ENCODE measurements at regions not wholly inside any gene's neighbourhood (a gene's known extent, or its start where the extent isn't known, plus 50 kb on each side); places are given as distances from the start of the nearest gene placed in this dataset.
A peak's percentile ranks its signal among the peaks of the same experiment; 100 is the strongest.
"Not testable (repeated sequence)": the region's sequence is repeated elsewhere in the genome, so short reads cannot be mapped to it uniquely, and the experiment has no call there.

DNA sequence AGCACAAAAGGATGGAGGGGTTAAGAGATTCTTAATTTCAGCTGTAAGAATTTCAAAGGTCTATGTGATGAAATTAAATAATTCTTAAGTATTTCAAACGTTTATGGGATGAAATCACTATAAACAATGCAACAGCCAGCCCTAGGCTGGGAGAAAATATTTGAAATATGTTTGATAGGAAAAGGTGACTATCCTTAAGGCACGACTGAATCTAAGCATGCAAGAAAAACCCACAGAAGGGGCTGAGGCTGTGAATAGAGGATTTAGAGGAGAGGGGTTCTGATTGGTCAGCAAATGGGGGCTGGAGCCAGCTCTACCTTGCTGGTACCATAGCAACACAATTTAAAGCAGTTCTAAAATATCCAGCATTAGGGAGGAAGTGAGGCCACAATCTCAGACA is 220.8 kb upstream of the ATP10A start:
- no peak for DNase-seq (ENCODE audit: low read depth in 1 of 2, low spot score in 1 of 2)
- in situ Hi-C loops (cut with HindIII; ENCODE audit: low pct_unique_long_range_greater_than_20kb, low sequenced_read_pairs): no loop called here
- no peak for TF ChIP-seq JUND (IDR thresholded peaks at IDR 0.05; ENCODE audit: low read depth)

DNA sequence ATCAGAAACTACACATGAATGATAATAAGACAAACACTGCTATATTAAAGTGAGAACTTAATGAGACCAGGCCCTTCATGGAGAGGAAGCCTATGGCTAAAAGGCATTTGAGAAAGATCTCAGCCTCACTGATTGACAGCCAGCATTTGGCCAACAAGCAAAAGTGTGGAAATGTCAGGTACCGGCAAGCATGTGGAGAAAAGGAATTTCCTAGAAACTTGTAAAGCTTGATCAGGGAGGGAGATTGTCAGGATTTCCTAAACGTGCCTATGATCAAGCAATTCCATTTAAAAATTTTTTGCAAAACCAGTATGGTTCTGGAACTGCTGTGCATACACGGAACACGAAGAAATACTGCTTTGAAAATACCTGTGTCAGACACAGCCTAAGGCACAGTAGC is 220.3 kb upstream of the ATP10A start:
- peak; percentile 15 to 55 for DNase-seq (ENCODE audit: low read depth in 1 of 2, low spot score in 1 of 2)
- TF ChIP-seq JUND (IDR thresholded peaks at IDR 0.05; ENCODE audit: low read depth): no peak
- in situ Hi-C loops (cut with HindIII; ENCODE audit: low pct_unique_long_range_greater_than_20kb, low sequenced_read_pairs): no loop called here

DNA sequence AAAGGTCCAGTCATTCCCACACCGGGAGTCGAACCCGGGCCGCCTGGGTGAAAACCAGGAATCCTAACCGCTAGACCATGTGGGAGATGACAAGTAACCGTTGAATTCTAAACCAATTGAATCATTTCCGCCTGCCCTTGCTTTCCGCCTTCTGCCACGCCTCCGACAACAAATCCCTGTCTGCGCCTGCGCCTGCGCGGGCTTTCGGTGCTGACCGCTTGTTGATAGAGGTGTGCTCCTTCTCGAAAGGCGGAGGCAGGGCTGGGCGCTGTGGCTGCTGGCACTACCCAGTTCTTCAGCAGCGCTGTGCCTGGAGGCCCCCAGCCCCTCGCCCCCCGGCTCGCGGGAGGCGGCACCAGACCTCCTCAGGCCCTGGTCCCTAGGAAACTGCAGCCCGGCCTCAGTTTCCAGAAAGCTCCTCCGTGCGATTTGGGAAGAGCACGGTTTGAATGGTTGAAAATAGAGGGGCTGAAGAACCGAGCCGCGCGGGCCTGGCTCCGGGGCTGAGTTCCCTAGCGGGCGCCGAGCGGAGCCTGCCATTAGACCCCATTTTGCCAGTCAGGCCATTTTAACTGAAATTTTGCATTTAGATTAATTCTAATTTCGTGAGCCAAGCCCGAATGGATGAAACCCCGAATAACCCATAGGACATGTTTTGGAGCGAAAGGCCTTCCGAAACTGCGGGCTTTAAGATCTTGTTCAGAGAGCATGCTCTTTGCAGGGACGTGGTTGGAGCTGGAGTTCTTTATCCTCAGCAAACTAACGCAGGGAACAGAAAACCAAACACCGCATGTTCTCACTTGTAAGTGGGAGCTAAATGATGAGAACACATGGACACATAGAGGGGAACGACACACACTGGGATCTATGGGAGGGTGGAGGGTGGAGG is 219.3 kb upstream of the ATP10A start:
- TF ChIP-seq JUND (IDR thresholded peaks at IDR 0.05; ENCODE audit: low read depth): no peak

DNA sequence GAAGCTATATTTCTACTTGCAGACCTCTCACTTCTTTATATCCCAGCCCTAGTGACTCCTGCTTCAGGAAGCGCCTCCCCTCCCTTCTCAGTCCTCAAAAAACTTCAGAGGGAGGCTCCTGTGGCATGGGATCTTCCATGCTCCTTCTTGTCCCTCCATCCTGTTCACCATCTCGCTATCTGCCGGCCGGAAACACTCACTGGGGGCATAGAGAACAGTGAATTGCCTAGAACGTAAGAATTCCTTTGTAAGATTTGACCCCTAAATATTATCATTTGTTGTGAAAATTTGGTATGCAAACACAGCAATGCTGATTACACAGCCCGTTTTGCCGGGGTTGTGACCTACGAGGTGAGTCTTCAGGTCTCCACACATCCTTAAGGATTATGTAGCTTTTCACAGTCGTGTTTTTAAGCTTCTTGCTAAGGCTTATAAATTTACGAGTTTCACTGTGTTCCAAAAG is 218.7 kb upstream of the ATP10A start:
- DNase-seq (ENCODE audit: low read depth in 1 of 2, low spot score in 1 of 2): no peak
- no peak for TF ChIP-seq JUND (IDR thresholded peaks at IDR 0.05; ENCODE audit: low read depth)
- in situ Hi-C loops (cut with HindIII; ENCODE audit: low pct_unique_long_range_greater_than_20kb, low sequenced_read_pairs): no loop called here

More for the DNA sequence above, 219.3 kb upstream of the ATP10A start:
- in situ Hi-C loops (cut with HindIII; ENCODE audit: low pct_unique_long_range_greater_than_20kb, low sequenced_read_pairs): no loop called here
- DNase-seq (ENCODE audit: low read depth in 1 of 2, low spot score in 1 of 2): peak; percentile 89 to 97

DNA sequence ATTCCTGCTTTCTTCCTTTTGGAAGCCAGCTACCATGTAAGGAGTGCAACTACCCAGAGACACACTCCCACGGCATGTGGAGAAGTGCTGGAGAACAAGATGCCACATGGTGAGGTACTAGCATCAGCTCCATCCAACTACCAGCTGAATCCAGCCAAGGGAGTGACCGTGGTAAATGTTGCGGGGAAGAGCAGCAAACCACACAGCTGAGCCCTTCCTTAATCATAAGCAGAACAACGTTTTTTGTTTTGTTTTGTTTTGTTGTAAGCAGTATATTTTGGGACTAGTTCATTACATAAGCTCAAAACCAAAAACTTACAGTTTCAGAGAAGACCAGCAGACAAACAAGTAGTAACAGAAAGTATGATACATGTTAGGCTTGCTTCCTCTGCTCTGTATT is 212.6 kb upstream of the ATP10A start:
- no peak for TF ChIP-seq JUND (IDR thresholded peaks at IDR 0.05; ENCODE audit: low read depth)
- in situ Hi-C loops (cut with HindIII; ENCODE audit: low pct_unique_long_range_greater_than_20kb, low sequenced_read_pairs): no loop called here
- no peak for DNase-seq (ENCODE audit: low read depth in 1 of 2, low spot score in 1 of 2)

DNA sequence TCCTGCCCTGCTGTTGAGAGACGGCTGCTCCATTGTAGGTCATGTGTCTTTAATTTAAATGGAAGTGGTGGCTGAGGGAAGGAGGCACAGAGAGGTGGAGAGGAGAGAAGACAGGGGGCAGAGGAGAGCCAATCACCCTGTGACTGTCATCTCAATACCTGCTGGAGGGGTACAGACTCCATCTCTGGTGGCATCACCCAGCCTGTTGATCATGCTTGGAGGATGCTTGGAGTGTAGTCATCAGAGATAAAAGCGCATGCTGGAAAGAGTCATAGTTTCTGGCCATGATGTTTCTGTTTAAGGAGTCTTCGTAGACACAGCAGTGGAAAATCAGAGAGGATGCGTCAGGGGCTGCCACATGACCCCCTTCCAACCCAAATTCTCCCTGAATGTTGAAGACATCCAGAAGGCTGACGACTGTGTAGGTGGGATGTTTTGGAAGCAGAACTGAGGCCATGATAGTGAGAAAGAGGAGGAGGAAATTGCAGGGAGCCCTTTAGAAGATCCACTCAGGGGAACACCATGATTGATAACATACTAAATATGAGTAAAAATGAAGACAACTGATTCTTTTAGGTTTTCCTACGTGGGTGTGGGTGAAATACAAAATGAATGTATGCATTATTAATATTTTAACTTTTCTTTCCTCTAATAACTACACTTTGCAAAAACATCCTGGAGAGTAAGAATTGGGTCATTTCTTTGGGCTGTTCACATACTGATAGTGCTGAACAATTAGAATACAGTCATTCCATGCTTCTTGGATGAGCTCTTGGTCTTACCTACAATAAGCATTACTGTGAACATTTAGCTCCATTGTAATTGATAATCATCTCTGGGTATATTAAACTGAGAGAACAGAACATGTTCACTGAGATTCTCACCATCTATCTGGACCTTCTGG is 210.6 kb upstream of the ATP10A start:
- TF ChIP-seq JUND (IDR thresholded peaks at IDR 0.05; ENCODE audit: low read depth): no peak
- in situ Hi-C loops (cut with HindIII; ENCODE audit: low pct_unique_long_range_greater_than_20kb, low sequenced_read_pairs): no loop called here
- no peak for DNase-seq (ENCODE audit: low read depth in 1 of 2, low spot score in 1 of 2)

DNA sequence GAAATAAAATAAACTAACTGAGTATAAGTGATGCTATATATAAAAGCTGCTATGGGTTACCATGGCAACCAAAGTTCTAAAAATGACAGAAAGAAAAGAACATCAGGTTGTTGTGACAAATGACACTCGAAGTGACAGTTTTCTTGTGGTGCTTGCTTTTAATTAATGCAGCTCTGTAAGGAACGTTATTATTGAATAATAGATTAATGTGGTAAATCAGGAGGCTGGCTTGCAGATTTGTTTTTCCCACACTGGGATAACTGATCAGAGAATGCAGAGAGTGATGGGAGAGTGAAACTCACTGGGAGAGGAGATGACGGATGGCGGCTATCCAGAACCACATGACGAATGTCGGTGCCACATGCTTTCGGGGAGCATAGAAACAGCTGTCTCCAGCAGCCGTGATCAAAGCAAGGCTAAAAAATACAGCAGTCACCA is 207.0 kb upstream of the ATP10A start:
- in situ Hi-C loops (cut with HindIII; ENCODE audit: low pct_unique_long_range_greater_than_20kb, low sequenced_read_pairs): no loop called here
- no peak for DNase-seq (ENCODE audit: low read depth in 1 of 2, low spot score in 1 of 2)

DNA sequence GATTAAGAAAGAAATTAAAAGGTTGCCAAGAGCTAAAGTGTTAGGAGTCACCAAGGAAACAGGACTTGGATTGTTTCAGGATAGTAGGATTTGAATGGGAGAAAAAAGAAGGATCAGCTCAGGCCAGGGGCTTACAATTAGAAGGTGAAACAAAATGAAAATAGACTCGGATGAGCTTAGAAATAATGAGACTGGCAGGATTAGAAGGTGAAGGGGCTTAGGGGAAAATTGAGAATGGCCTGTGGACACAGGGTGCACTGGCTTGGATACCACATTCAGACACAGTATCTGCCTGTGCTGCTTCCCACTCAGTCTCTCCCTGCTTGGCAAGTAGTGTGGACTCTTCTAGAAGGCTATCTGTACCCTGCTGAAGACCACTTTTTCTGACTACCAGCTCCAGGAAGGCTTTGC is 206.1 kb upstream of the ATP10A start:
- no peak for DNase-seq (ENCODE audit: low read depth in 1 of 2, low spot score in 1 of 2)
- no peak for TF ChIP-seq JUND (IDR thresholded peaks at IDR 0.05; ENCODE audit: low read depth)
- in situ Hi-C loops (cut with HindIII; ENCODE audit: low pct_unique_long_range_greater_than_20kb, low sequenced_read_pairs): no loop called here

More for the DNA sequence above, 207.0 kb upstream of the ATP10A start:
- no peak for TF ChIP-seq JUND (IDR thresholded peaks at IDR 0.05; ENCODE audit: low read depth)

DNA sequence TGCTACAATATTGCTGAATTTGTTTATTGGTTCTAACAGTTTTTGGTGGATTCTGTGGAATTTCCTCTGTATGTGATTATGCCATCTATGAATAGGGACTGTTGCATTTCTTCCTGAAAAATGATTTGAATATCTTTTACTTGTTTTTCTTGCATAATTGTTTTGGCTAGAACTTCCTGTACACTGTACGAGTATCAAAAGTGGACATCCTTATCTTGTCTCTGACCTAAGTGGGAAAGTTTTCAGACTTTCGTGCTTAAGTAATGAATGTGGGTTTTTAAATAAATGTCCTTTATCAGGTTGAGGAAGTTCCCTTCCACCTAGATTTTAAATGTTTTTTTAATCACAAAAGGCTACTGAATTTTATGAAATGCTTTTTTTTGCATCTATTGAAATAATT is 203.8 kb upstream of the ATP10A start:
- TF ChIP-seq JUND (IDR thresholded peaks at IDR 0.05; ENCODE audit: low read depth): no peak
- DNase-seq (ENCODE audit: low read depth in 1 of 2, low spot score in 1 of 2): no peak
- in situ Hi-C loops (cut with HindIII; ENCODE audit: low pct_unique_long_range_greater_than_20kb, low sequenced_read_pairs): no loop called here

DNA sequence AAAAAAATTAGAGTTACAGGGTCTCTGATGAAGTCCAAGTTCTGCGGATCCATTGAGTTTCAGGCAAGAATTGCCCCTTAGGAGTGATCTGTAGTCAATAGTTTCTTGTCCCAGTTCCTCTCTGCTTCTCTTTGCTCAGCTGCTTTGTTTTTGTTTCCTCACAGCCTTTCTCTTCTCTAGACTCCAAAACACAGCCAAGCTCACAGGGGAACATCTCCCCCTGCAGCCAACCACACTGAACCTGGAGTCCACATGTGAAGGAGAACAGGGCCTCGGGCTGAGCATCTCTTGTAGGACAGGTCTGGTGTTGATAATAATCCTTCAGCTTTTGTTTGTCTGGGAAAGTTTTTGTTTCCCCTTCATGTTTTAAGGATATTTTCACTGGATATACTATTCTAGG is 202.6 kb upstream of the ATP10A start:
- no peak for TF ChIP-seq JUND (IDR thresholded peaks at IDR 0.05; ENCODE audit: low read depth)

DNA sequence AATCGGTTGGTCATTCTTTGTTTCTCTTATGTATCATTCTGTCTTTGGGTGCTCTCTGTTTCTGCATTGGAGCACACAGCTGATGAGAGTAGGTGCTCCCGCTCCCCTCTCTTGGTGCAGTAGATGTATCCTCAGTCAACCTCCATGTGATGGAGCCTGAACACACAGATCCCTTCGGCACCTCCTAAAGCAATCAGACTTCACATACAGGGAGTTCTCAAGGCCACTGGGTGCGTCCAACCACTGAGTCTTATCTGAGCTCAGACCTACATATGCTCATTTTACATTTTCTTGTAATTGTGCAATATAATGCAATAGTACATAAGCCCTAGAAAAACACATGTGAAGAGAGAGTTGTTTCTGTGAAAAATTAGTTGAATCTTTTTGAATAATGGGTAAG is 198.1 kb upstream of the ATP10A start:
- no peak for DNase-seq (ENCODE audit: low read depth in 1 of 2, low spot score in 1 of 2)
- TF ChIP-seq JUND (IDR thresholded peaks at IDR 0.05; ENCODE audit: low read depth): no peak
- in situ Hi-C loops (cut with HindIII; ENCODE audit: low pct_unique_long_range_greater_than_20kb, low sequenced_read_pairs): no loop called here

More for the DNA sequence above, 202.6 kb upstream of the ATP10A start:
- no peak for DNase-seq (ENCODE audit: low read depth in 1 of 2, low spot score in 1 of 2)
- in situ Hi-C loops (cut with HindIII; ENCODE audit: low pct_unique_long_range_greater_than_20kb, low sequenced_read_pairs): no loop called here

DNA sequence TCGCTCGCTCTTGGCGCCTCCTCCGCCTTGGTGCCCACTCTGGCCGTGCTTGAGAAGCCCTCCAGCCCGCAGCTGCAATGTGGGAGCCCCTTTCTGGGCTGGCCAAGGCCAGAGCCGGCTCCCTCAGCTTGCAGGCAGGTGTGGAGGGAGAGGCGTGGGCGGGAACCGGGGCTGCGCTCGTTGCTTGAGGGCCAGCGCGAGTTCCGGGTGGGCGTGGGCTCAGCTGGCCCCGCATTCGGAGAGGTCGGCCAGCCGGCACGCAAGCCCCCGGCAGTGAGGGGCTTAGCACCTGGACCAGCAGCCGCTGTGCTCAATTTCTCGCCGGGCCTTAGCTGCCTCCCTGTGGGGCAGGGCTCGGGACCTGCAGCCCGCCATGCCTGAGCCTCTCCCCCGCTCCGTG is 193.6 kb upstream of the ATP10A start:
- DNase-seq (ENCODE audit: low read depth in 1 of 2, low spot score in 1 of 2); in situ Hi-C loops (cut with HindIII; ENCODE audit: low pct_unique_long_range_greater_than_20kb, low sequenced_read_pairs): not testable (repeated sequence)
